CD4-positive, alpha-beta T cell treated with Interleukin-6 at 100 ng/mL for 8 hours (primary cell): ENCODE measurements at regions not wholly inside any gene's neighbourhood (a gene's known extent, or its start where the extent isn't known, plus 50 kb on each side); places are given as distances from the start of the nearest gene placed in this dataset.

Experiments used
- DNase-seq: peaks from one replicate; pipeline ENCODE4 v3.0.0-alpha.2; 2020; ENCODE audit warnings: mixed read lengths, low spot score

GRCh38 chr15:94917068-94917467 is 685.7 kb downstream of the MCTP2 start:
- DNase-seq: no peak

DNA sequence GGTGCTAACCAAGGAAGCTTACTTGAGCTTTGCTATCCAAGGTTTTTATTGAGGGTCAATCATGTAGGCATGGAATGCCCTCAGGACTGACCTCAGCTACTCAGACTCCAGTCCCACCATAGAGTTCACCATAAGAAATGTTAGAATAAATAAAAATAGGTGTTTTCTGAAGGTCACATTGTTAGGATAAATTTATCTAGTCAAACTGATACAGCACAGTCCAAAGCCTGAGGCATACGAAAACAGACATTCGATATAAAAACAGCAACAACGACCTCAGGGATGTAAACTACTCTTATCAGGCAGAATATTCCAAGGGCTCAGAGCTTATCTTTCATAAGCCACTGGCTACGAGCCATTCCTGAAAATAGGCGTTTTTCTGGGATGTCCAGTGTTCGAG is 690.6 kb downstream of the MCTP2 start:
- DNase-seq: no peak

DNA sequence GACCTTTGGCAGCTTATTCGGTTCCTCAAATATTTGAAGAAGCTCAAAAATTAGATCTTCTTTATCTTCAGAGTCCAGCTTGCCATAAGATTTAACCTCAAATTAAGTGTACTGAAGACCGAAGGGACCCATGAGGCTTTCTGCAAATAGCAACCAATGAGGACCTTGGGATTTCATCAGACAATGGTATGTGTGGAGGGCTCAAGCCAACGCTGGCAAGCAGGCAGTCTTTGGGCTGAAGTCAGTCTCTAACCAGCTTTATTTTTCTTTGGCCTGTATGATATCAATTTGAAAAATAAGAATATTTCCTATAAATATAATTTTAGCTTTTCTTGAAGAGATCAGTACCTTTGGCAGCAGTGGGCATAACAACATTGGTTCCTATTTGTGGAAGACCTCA is 692.7 kb downstream of the MCTP2 start:
- no peak for DNase-seq

GRCh38 chr15:94924971-94925598 is 693.7 kb downstream of the MCTP2 start:
- DNase-seq: no peak

DNA sequence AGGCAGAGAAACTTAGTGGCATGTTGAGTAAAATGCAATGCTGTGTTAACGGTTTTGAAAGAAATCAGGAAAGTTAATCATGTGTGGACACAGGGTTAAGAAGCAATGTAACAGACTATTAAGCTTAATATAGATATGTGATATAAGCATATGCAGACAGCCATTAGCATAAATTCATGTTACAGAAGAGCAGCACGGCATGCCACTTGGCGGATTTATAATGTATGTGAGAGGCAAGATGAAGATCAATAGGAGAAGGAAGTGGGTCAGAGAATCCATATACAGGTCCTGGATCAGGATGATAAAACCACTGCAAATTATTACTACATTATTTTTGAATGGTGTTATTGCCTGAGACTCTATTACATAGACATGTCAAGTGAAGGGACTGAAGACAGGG is 694.3 kb downstream of the MCTP2 start:
- no peak for DNase-seq

GRCh38 chr15:94927003-94927402 is 695.6 kb downstream of the MCTP2 start:
- no peak for DNase-seq

DNA sequence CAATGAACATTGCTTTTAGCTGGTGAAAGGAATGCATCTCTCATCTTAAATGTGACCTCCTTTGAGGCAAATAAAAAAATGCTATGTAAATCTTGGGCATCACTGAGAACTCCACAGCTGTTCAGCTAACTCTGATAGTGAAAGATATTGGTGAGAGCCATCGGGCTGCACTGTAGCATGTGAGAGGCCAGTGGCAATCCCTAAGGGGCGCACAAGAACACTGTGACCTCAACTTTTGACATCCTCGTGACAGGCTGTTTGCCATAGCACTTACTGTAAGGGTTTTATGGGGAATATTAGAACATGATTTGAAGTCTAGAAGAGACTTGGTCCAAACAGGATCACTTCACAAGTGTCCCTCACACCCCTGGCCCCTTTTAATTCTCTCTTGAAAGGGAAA is 697.9 kb downstream of the MCTP2 start:
- DNase-seq: no peak

DNA sequence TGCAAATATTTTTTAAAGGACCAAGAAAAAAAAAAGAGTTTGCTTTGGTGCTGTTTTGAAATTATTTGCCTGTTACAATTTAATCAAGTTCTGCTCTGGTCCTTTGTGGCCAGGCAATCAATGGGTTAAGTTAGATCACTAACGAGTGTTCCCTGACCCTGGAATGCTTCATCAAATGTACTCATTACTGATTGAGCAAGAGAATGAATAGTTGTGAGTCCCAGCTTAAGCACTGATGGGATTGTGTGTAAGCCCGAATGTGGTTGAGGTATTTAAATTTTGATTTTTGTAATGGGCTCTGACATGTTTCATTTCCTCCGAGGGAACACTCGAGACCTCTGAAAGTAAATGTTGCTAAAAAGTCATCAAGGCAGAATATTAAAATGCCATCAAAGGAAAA is 699.1 kb downstream of the MCTP2 start:
- no peak for DNase-seq

DNA sequence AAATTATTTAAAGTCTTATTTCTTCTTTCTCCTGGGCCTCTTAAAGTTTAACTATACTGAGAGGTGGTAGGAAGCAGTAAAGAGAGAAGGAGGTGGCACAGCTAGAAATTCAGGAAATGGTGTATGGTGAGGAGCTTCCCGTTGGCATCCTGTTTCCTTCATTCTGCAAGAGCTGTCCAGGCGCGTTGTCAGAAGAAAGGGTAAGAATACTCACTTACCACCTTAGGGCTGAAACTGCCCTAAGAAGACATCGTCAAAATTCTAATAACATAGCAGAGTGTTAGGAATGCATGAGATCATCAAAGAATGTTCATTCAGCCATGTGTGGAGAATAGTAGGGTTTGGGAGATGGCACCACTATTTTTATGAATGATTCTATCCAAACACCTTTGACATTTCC is 699.6 kb downstream of the MCTP2 start:
- DNase-seq: no peak

DNA sequence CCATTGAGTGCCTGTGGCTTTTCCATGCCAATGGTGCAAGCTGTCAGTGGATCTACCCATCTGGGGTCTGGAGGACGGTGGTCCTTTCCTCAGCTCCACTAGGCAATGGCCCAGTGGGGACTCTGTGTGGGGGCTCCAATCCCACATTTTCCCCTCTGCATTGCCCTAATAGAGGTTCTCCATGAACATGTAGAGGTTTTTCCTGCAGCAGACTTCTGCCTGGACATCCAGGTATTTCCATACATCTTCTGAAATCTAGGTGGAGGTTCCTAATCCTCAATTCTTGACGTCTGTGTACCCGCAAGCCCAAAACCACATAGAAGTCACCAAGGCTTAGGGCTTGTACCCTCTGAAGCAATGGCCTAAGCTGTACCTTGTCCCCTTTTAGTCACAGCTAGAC is 703.1 kb downstream of the MCTP2 start:
- DNase-seq: no peak

GRCh38 chr15:94937242-94937641 is 705.9 kb downstream of the MCTP2 start:
- no peak for DNase-seq

DNA sequence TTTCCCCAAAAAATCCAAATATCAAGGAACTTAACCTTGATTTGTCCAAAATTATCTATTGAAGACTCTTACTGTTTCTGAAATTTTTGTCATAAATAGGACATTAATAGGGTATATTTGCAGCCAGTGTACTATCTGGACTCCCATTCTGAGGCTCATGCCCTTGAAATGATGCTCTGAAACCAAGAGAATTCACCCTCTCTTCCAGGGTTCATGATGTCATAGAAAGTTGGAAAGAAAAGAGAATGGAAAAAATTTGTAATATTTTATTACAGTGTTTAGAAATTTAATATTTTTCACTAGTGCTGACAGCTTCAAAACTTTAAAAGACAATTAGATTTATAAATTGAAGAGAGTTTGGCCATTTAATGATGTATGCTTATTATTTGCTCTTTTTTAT is 712.5 kb downstream of the MCTP2 start:
- no peak for DNase-seq

GRCh38 chr15:94951538-94951937 is 720.2 kb downstream of the MCTP2 start:
- DNase-seq: no peak

DNA sequence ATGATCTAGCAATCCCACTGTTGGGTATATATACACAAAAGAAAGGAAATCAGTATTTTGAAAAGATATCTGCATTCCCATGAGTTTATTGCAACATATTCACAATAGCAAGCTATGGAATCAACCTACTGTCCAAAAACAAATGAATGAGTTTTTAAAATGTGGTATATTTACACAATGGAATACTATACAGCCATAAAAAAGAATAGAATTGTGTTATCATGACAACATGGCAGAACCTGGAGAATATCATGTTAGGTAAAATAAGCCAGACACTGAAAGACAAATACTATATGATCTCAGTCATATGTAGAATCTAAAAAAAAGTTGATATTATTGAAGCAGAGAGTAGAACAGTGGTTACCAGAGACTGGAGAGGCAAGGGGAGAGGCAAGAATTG is 732.6 kb downstream of the MCTP2 start:
- DNase-seq: no peak

DNA sequence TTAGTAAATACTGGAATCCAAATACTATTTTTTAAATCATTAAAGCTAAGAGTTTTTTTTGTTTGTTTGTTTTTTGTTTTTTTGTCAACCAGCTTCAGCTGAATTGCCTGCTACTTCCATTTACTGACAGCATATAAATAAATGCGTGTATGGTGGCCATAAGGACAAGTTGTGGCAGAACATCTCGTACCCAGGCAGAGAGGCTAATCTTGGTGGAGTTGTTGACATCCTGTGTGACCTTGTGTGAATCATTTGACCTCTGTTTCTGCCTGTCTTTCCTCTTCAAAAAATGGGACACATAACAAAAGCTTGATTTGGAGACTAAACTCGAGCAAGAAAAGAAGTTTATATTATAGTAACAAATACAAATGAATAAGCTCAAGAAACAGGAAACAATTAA is 734.2 kb downstream of the MCTP2 start:
- no peak for DNase-seq

DNA sequence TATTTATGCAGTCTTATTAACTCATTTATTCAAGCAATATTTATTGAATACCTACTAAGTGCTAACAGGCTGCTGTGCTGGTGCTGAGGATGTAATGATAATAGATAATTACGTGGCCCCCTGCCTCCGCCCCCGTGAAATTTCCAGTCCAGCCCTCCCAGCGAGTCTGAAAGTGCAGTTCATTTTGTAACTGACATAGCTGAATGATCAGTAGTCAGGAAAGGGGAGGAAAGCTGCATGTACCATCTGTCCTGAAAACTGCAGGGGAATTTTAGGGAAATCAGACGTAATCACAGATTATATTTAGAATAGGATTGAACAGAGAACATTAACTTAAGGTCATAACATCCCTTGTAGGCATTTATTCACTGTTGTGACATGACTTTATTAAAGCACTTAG is 736.8 kb downstream of the MCTP2 start:
- no peak for DNase-seq

DNA sequence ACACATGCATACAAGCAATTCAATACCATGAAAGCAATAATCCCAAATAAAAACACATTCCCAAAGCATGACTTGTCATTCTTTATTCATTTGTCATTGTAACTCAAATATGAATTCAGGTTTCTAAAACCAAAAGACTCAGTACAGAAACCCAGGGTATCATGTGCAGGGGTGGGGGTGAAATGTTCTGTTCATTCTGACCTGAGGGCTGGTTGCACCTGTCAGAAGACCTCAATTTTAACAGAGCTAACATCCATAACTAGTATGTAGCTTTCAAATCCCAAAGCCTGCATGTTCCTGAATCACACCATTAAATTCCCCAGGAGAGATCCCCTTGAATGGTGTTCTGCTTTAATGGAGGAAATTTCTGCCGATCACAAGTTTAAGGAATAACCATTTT is 738.7 kb downstream of the MCTP2 start:
- DNase-seq: no peak

- DNase-seq: no peak
Observed at GRCh38 chr15:94970802-94971201, 739.4 kb downstream of the MCTP2 start.

- no peak for DNase-seq
Observed at GRCh38 chr15:94972314-94972713, 741.0 kb downstream of the MCTP2 start.

DNA sequence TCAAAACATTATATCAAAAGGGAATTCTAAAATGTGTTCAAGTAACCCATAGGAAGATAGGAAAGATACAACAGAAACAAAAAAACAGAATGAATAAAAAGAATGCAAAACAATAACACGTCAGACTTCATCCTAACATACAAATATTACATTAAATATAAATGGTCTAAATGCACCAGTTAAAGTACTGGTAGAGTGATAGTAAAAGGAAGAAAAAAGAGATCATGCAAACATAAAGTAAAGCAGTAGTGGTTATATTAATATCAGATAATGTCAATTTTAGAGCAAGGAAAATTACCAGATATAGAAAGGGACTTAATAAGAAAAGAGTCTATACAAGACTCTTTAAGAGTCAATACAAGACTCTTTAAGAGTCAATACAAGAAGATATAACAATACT is 755.7 kb downstream of the MCTP2 start:
- no peak for DNase-seq

GRCh38 chr15:94991718-94992117 is 760.4 kb downstream of the MCTP2 start:
- no peak for DNase-seq

- DNase-seq: no peak
Observed at GRCh38 chr15:95009635-95010034, 778.3 kb downstream of the MCTP2 start.

- DNase-seq: no peak
Observed at GRCh38 chr15:95013381-95013780, 782.0 kb downstream of the MCTP2 start.

GRCh38 chr15:95016511-95017229 is 785.3 kb downstream of the MCTP2 start:
- no peak for DNase-seq
